Endodermal cell (in vitro differentiated cells): ENCODE measurements at regions not wholly inside any gene's neighbourhood (a gene's known extent, or its start where the extent isn't known, plus 50 kb on each side); places are given as distances from the start of the nearest gene placed in this dataset.
"Not testable (repeated sequence)": the region's sequence is repeated elsewhere in the genome, so short reads cannot be mapped to it uniquely, and the experiment has no call there.

ENCODE experiments used
- DNase-seq: peaks from one replicate; pipeline ENCODE4 v3.0.0-alpha.2; 2017
- H3K27ac ChIP-seq: 2 replicates; pipeline ENCODE4 v1.5.1; 2013; ENCODE audit warnings: mild to moderate bottlenecking, low read depth, low read length, moderate library complexity
- H3K27me3 ChIP-seq: 2 replicates; pipeline ENCODE4 v1.6.1; 2013; ENCODE audit warnings: mild to moderate bottlenecking, low read length, moderate library complexity; ENCODE audit not compliant: insufficient read depth, control insufficient read depth, poor library complexity, severe bottlenecking
- H3K36me3 ChIP-seq: 2 replicates; pipeline ENCODE4 v1.7.0; 2013; ENCODE audit warnings: mild to moderate bottlenecking, low read length, moderate library complexity; ENCODE audit not compliant: control insufficient read depth, insufficient read depth
- H3K4me1 ChIP-seq: one replicate; pipeline ENCODE4 v1.7.0; 2013; ENCODE audit warnings: low read length; ENCODE audit not compliant: control insufficient read depth, insufficient read depth
- H3K4me3 ChIP-seq: 2 replicates; pipeline ENCODE4 v1.5.1; 2013; ENCODE audit warnings: mild to moderate bottlenecking, low read length, moderate library complexity
- H3K9ac ChIP-seq: 2 replicates; pipeline ENCODE4 v1.6.1; 2013; ENCODE audit warnings: mild to moderate bottlenecking, low read length, moderate library complexity; ENCODE audit not compliant: poor library complexity, severe bottlenecking; ENCODE audit errors: extremely low read depth
- H3K9me3 ChIP-seq: 2 replicates; pipeline ENCODE4 v1.6.1; 2013; ENCODE audit warnings: mild to moderate bottlenecking, low read length, moderate library complexity; ENCODE audit not compliant: control insufficient read depth
- H3K27ac Mint-ChIP-seq: 2 replicates; pipeline ENCODE4 v1.8.0; 2020; ENCODE audit warnings: mixed read lengths
- H3K27me3 Mint-ChIP-seq: 2 replicates; pipeline ENCODE4 v1.8.0; 2021; ENCODE audit warnings: mild to moderate bottlenecking, mixed read lengths; ENCODE audit not compliant: insufficient read depth
- H3K36me3 Mint-ChIP-seq: 2 replicates; pipeline ENCODE4 v1.8.0; 2020; ENCODE audit warnings: low read depth, mixed read lengths
- H3K4me1 Mint-ChIP-seq: 2 replicates; pipeline ENCODE4 v1.8.0; 2020; ENCODE audit warnings: mixed read lengths
- H3K4me3 Mint-ChIP-seq: 2 replicates; pipeline ENCODE4 v1.8.0; 2020; ENCODE audit warnings: mild to moderate bottlenecking, moderate library complexity, mixed read lengths
- H3K9me3 Mint-ChIP-seq: 2 replicates; pipeline ENCODE4 v1.8.0; 2020; ENCODE audit warnings: mild to moderate bottlenecking, mixed read lengths
- CTCF ChIP-seq: fragments of 200-600 bp; sonication (generic); conservative IDR thresholded peaks from 2 replicates; pipeline ENCODE4 v1.5.0; 2021; ENCODE audit warnings: antibody characterized with exemption, mild to moderate bottlenecking
- WGBS, 2 experiments: methylation state at CpG; one replicate each; pipeline versions ENCODE4 v1.1.5 to v1.1.7; 2013; ENCODE audit warnings: missing lambda C conversion rate in 2 of 2, mixed read lengths in 1 of 2; ENCODE audit not compliant: insufficient coverage in 1 of 2, insufficient read length in 1 of 2; 5-methylcytosine and 5-hydroxymethylcytosine counted together

DNA sequence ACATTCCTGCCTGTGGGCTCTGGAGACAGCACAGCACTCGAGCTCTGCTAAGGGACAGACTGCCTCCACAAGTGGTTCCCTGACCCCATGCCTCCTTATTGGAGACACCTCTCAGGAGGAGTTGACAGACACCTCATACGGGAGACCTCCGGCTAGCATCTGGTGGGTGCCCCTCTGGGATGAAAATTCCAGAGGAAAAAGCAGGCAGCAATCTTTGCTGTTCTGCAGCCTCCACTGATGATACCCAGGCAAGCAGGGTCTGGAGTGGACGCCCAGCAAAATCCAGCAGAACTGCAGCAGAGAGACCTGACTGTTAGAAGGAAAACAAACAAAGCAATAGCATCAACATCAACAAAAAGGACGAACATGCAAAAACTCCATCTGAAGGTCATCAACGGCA is 639.4 kb downstream of the SLC16A7 start:
- H3K4me1 Mint-ChIP-seq = peaks cover 5% of the 10 kb centered on the region
- no peak overlapping the region for H3K27ac Mint-ChIP-seq
- Histone ChIP-seq H3K9me3 (no peaks in the 10 kb centered on the region), H3K27ac (no peak overlapping the region), H3K4me3 (no peak overlapping the region), H3K36me3 (no peaks in the 10 kb centered on the region), H3K9ac (no peak overlapping the region), H3K4me1 (no peaks in the 10 kb centered on the region), H3K27me3 (no peaks in the 10 kb centered on the region)
- WGBS, 2 experiments = 88 to 100% methylated on average over 3 to 6 of the region's 6 CpGs
- H3K4me3 Mint-ChIP-seq = no peak overlapping the region
- no peaks in the 10 kb centered on the region for H3K36me3 Mint-ChIP-seq
- no peaks in the 10 kb centered on the region for H3K9me3 Mint-ChIP-seq
- no peak for TF ChIP-seq CTCF
- no peaks in the 10 kb centered on the region for H3K27me3 Mint-ChIP-seq
- no peak for DNase-seq

DNA sequence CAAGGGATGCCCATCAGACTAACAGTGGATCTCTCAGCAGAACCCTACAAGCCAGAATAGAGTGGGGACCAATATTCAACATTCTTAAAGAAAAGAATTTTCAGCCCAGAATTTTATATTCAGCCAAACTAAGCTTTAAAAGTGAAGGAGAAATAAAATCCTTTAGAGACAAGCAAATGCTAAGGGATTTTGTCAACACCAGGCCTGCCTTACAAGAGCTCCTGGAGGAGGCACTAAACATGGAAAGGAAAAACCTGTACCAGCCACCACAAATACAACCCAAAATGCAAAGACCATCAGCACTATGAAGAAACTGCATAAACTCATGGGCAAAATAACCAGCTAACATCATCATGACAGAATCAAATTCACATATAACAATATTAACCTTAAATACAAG is 640.6 kb downstream of the SLC16A7 start:
- not testable (repeated sequence) for H3K27ac ChIP-seq, H3K27me3 Mint-ChIP-seq, H3K4me3 ChIP-seq, DNase-seq, H3K4me1 ChIP-seq, H3K4me1 Mint-ChIP-seq, H3K27me3 ChIP-seq, H3K36me3 ChIP-seq, H3K9me3 Mint-ChIP-seq, H3K9me3 ChIP-seq, H3K9ac ChIP-seq, H3K27ac Mint-ChIP-seq, H3K36me3 Mint-ChIP-seq, H3K4me3 Mint-ChIP-seq

- no peak overlapping the region for H3K4me3 ChIP-seq
- H3K27ac ChIP-seq = no peak overlapping the region
- no peak overlapping the region for H3K9ac ChIP-seq
- Mint-ChIP-seq H3K4me3 (no peak overlapping the region), H3K27ac (no peak overlapping the region), H3K9me3 (no peaks in the 10 kb centered on the region), H3K4me1 (no peaks in the 10 kb centered on the region), H3K27me3 (no peaks in the 10 kb centered on the region), H3K36me3 (no peaks in the 10 kb centered on the region)
- H3K4me1 ChIP-seq = no peaks in the 10 kb centered on the region
- TF ChIP-seq CTCF = no peak
- WGBS, 2 experiments = 79 to 100% methylated on average over 1 of the region's 2 CpGs
- no peaks in the 10 kb centered on the region for H3K27me3 ChIP-seq
- H3K9me3 ChIP-seq = no peaks in the 10 kb centered on the region
- DNase-seq = no peak
- no peaks in the 10 kb centered on the region for H3K36me3 ChIP-seq
Observed at GRCh38 chr12:60240891-60241290, 645.1 kb downstream of the SLC16A7 start.

DNA sequence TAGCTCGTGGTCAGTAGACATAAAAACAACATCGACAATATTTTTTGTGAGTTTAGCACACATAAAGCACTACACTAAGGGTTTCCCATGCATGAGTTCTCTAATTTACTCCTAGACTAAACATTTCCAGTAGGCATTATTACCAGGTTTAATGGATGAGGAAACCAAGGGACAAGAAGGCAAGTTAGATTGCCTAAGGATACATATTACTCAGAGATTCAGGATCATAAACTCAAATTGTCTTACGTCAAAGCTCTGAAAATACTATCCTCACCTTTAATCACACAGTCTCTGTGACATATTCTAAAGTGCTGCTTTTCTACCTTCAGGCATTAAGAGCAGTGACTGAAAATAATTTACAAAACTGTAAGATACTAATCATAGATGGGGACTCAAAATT is 655.3 kb downstream of the SLC16A7 start:
- no peak overlapping the region for H3K27ac ChIP-seq
- no peaks in the 10 kb centered on the region for H3K9me3 Mint-ChIP-seq
- no peaks in the 10 kb centered on the region for H3K4me1 Mint-ChIP-seq
- H3K36me3 Mint-ChIP-seq = no peaks in the 10 kb centered on the region
- H3K27me3 ChIP-seq = no peaks in the 10 kb centered on the region
- H3K4me3 ChIP-seq = no peak overlapping the region
- DNase-seq = no peak
- no peaks in the 10 kb centered on the region for H3K9me3 ChIP-seq
- WGBS, 2 experiments = 50% methylated on average over 2 of the region's 3 CpGs; no CpG with 5 or more reads in 1 of the 2 experiments
- no peaks in the 10 kb centered on the region for H3K4me1 ChIP-seq
- no peak overlapping the region for H3K9ac ChIP-seq
- H3K27me3 Mint-ChIP-seq = no peaks in the 10 kb centered on the region
- TF ChIP-seq CTCF = no peak
- no peaks in the 10 kb centered on the region for H3K36me3 ChIP-seq
- no peak overlapping the region for H3K4me3 Mint-ChIP-seq
- H3K27ac Mint-ChIP-seq = no peak overlapping the region
